OCI-LY7 (cell line): ENCODE measurements at regions not wholly inside any gene's neighbourhood (a gene's known extent, or its start where the extent isn't known, plus 50 kb on each side); places are given as distances from the start of the nearest gene placed in this dataset.

ENCODE experiments used
- EZH2phosphoT487 ChIP-seq: fragments of 200-600 bp; sonication (generic); IDR thresholded peaks from 2 replicates; pipeline ENCODE4 v1.6.1; 2018; ENCODE audit warnings: low read depth, borderline replicate concordance, mild to moderate bottlenecking, mixed run types, antibody characterized with exemption, low read length, moderate library complexity, mixed read lengths
- TF ChIP-seq, protein P1 (sequence below): fragments of 200-600 bp; sonication (generic); conservative IDR thresholded peaks from 2 replicates; pipeline ENCODE4 v1.5.1; 2014; ENCODE audit warnings: mild to moderate bottlenecking, antibody characterized with exemption, low read length, moderate library complexity, mixed read lengths

DNA sequence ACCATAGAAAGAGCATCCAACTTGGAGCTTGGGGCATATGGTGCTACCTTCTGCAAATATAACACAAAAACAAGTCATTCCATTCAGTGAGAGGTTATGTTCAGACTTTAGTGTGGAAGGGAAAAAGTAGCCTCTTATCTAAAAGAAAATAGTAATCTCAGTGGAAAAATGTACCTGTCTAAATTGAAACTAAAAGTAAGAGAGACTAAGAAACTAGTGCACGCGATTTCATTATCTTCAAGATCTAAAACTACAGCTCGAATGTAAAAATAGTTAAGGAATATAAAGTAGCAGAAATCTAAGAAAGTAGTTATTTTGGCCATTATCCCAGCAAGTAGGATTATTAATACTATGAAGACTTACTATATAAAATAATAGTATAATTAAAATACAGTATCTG lies 233.0 kb upstream of the PPP1R3A start:
- TF ChIP-seq, protein P1, sequence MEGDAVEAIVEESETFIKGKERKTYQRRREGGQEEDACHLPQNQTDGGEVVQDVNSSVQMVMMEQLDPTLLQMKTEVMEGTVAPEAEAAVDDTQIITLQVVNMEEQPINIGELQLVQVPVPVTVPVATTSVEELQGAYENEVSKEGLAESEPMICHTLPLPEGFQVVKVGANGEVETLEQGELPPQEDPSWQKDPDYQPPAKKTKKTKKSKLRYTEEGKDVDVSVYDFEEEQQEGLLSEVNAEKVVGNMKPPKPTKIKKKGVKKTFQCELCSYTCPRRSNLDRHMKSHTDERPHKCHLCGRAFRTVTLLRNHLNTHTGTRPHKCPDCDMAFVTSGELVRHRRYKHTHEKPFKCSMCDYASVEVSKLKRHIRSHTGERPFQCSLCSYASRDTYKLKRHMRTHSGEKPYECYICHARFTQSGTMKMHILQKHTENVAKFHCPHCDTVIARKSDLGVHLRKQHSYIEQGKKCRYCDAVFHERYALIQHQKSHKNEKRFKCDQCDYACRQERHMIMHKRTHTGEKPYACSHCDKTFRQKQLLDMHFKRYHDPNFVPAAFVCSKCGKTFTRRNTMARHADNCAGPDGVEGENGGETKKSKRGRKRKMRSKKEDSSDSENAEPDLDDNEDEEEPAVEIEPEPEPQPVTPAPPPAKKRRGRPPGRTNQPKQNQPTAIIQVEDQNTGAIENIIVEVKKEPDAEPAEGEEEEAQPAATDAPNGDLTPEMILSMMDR: no peak
- TF ChIP-seq EZH2phosphoT487: no peak
